ENCODE measurements at regions not wholly inside any gene's neighbourhood (a gene's known extent, or its start where the extent isn't known, plus 50 kb on each side); places are given as distances from the start of the nearest gene placed in this dataset.

GRCh38 chr6:150485161-150485958, 114.3 kb upstream of the PLEKHG1 start:
- TF ChIP-seq L3MBTL2 (conservative IDR thresholded peaks at IDR 0.05) (no peak), FOXA1 (IDR thresholded peaks at IDR 0.05) (no peak), SP1 (IDR thresholded peaks at IDR 0.05) (no peak), ELF4 (IDR thresholded peaks at IDR 0.05) (no peak), PKNOX1 (IDR thresholded peaks at IDR 0.05) (no peak), LEF1 (IDR thresholded peaks at IDR 0.05; ENCODE audit: borderline replicate concordance) (no peak), ZNF384 (IDR thresholded peaks at IDR 0.05) (no peak), HDGF (IDR thresholded peaks at IDR 0.05; ENCODE audit: borderline replicate concordance) (no peak), BHLHE40 (IDR thresholded peaks at IDR 0.05; ENCODE audit: borderline replicate concordance) (no peak), SUZ12 (IDR thresholded peaks at IDR 0.05) (no peak), TARDBP (IDR thresholded peaks at IDR 0.05) (no peak), NFRKB (IDR thresholded peaks at IDR 0.05) (no peak), FOXM1 (IDR thresholded peaks at IDR 0.05; ENCODE audit: borderline replicate concordance) (no peak), ARNT (IDR thresholded peaks at IDR 0.05) (no peak), CTBP1 (IDR thresholded peaks at IDR 0.05; ENCODE audit: borderline replicate concordance) (no peak), FOXK2 (IDR thresholded peaks at IDR 0.05) (no peak)
- no peak for DNase-seq (ENCODE audit: extremely low spot score)
- POLR2A ChIA-PET = interaction anchor here (1.2 kb wide), 1 partner anchor 28 kb away, joined by 3 read pairs; no protein-coding TSS in a partner anchor
- CTCF ChIA-PET = no interaction called here

DNA sequence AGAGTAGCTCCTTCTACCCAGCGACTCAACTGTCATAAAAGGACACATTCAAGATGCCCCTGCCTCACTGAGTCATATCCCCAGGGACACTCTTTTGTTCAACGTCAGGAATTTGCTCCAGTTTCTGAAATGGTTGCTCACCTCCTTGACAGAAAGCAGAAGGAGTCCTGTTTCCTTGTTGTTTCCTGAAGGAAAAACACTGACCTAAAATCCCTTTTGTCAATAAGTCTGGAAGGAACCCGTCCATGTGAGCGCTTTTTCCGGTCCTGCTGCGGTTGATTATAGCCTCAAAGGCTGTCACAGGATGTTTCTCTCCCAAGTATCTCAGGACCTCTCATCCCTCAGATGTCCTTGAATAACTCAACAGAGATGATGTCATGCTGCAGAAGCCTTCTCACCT, 113.6 kb upstream of the PLEKHG1 start:
- ChIA-PET CTCF (no interaction called here), POLR2A (interaction anchor here (1.2 kb wide), 1 partner anchor 27 kb away, joined by 3 read pairs; no protein-coding TSS in a partner anchor)
- DNase-seq (ENCODE audit: extremely low spot score) = no peak
- TF ChIP-seq FOXM1 (IDR thresholded peaks at IDR 0.05; ENCODE audit: borderline replicate concordance) (no peak), ARNT (IDR thresholded peaks at IDR 0.05) (no peak), HDGF (IDR thresholded peaks at IDR 0.05; ENCODE audit: borderline replicate concordance) (no peak), TARDBP (IDR thresholded peaks at IDR 0.05) (no peak), ELF4 (IDR thresholded peaks at IDR 0.05) (no peak), PKNOX1 (IDR thresholded peaks at IDR 0.05) (no peak), SP1 (IDR thresholded peaks at IDR 0.05) (no peak), NFRKB (IDR thresholded peaks at IDR 0.05) (no peak), CTBP1 (IDR thresholded peaks at IDR 0.05; ENCODE audit: borderline replicate concordance) (no peak), FOXA1 (IDR thresholded peaks at IDR 0.05) (no peak), FOXK2 (IDR thresholded peaks at IDR 0.05) (no peak), BHLHE40 (IDR thresholded peaks at IDR 0.05; ENCODE audit: borderline replicate concordance) (no peak), LEF1 (IDR thresholded peaks at IDR 0.05; ENCODE audit: borderline replicate concordance) (no peak)

GRCh38 chr6:150490586-150490985, 109.1 kb upstream of the PLEKHG1 start:
- ChIA-PET POLR2A (no interaction called here), CTCF (no interaction called here)
- TF ChIP-seq FOXA1 (IDR thresholded peaks at IDR 0.05) = no peak
- no peak for TF ChIP-seq L3MBTL2 (conservative IDR thresholded peaks at IDR 0.05)
- no peak for TF ChIP-seq ZNF384 (IDR thresholded peaks at IDR 0.05)
- no peak for TF ChIP-seq NFRKB (IDR thresholded peaks at IDR 0.05)
- no peak for TF ChIP-seq PKNOX1 (IDR thresholded peaks at IDR 0.05)
- TF ChIP-seq FOXM1 (IDR thresholded peaks at IDR 0.05; ENCODE audit: borderline replicate concordance) = no peak
- no peak for DNase-seq (ENCODE audit: extremely low spot score)

DNA sequence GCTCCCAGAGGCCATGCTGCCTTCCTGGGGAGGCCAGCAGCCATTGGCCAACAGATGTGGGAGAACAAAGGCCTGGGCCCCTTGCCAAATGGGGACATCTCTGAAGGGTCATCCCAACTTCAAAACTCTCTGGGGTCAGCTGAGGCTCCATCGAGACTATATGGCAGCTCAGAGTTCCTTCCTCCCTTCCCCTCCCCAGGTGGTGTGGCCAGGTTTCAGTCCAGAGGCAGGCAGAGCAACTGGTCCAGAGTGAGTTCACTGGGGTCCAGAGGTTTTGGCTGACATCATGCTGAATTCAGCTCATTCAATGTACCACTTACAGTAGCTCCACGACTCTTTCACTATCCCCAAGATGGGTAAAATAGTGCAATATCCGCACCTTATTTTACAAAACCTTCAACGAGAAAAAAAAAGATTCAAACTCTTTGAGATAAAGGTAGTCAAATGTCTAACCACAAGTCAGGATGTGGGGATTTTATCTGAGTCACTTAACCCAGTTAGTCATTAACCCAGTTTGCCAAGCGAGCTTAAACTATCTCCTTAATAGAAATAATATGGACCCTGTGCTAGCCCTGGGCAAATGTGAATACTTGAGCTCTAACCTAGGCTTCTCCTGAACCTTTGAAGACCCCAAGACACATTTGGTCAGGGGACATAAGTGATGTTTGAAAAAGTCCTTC, 108.4 kb upstream of the PLEKHG1 start:
- no peak for DNase-seq (ENCODE audit: extremely low spot score)
- CTCF ChIA-PET = no interaction called here
- POLR2A ChIA-PET = no interaction called here

More for the DNA sequence above, 108.4 kb upstream of the PLEKHG1 start:
- TF ChIP-seq ARNT (IDR thresholded peaks at IDR 0.05) (no peak), L3MBTL2 (conservative IDR thresholded peaks at IDR 0.05) (no peak), BHLHE40 (IDR thresholded peaks at IDR 0.05; ENCODE audit: borderline replicate concordance) (no peak), PKNOX1 (IDR thresholded peaks at IDR 0.05) (no peak), NFRKB (IDR thresholded peaks at IDR 0.05) (no peak), HDGF (IDR thresholded peaks at IDR 0.05; ENCODE audit: borderline replicate concordance) (no peak), ELF4 (IDR thresholded peaks at IDR 0.05) (no peak), LEF1 (IDR thresholded peaks at IDR 0.05; ENCODE audit: borderline replicate concordance) (no peak), FOXK2 (IDR thresholded peaks at IDR 0.05) (no peak), CTBP1 (IDR thresholded peaks at IDR 0.05; ENCODE audit: borderline replicate concordance) (no peak), FOXM1 (IDR thresholded peaks at IDR 0.05; ENCODE audit: borderline replicate concordance) (no peak), ZNF384 (IDR thresholded peaks at IDR 0.05) (no peak), FOXA1 (IDR thresholded peaks at IDR 0.05) (no peak), SUZ12 (IDR thresholded peaks at IDR 0.05) (no peak), SP1 (IDR thresholded peaks at IDR 0.05) (no peak), TARDBP (IDR thresholded peaks at IDR 0.05) (no peak)
